HepG2 (cell line): ENCODE measurements at regions not wholly inside any gene's neighbourhood (a gene's known extent, or its start where the extent isn't known, plus 50 kb on each side); places are given as distances from the start of the nearest gene placed in this dataset.

Experiments
- ATAC-seq: fragments of 200-7000 bp; cut with Tn5 transposase; 3 replicates; pipeline ENCODE4 v1.9.1; 2020; ENCODE audit warnings: mild to moderate bottlenecking, moderate library complexity
- BruUV-seq: library from RNA; stranded (reverse); fragments of 400-500 nt; replicated peaks from 2 replicates; lab custom pipeline; 2021; lab: Mats Ljungman, UMichigan
- CTCF ChIA-PET: fragments of 300-600 bp; formaldehyde crosslinking; extraction: SDS; loops from one replicate; lab custom pipeline; 2021; ENCODE audit warnings: low total read pairs, inconsistent platforms, low intra/inter-chr PET ratio; lab: Yijun Ruan, JAX
- POLR2A ChIA-PET: fragments of 350-600 bp; sonication (Branson Sonifier 250); formaldehyde crosslinking; loops from one replicate; lab custom pipeline; 2020; ENCODE audit warnings: antibody characterized with exemption, inconsistent platforms; lab: Yijun Ruan, JAX
- DNase-seq: peaks from one replicate; pipeline ENCODE4 v3.0.0-alpha.2; 2015; ENCODE audit warnings: low spot score
- FAIRE-seq: peaks from 3 replicates; lab custom pipeline; 2011; peaks lifted over from hg19 to GRCh38; lab: Jason Lieb, UNC
- H2AFZ ChIP-seq: one replicate; pipeline ENCODE4 v1.6.1; 2011; ENCODE audit warnings: low read length, inconsistent platforms
- H3K27ac ChIP-seq: fragments of 300-600 bp; 3 replicates; pipeline ENCODE4 v1.8.0; 2011; ENCODE audit warnings: mixed run types, mild to moderate bottlenecking, mixed read lengths, low read length, inconsistent platforms; ENCODE audit not compliant: insufficient read depth; ENCODE audit errors: extremely low read length
- H3K27me3 ChIP-seq, 2 experiments: fragments of 200-600 bp in 1 of 2; 2 replicates in 1 of 2; 3 replicates in 1 of 2; pipeline versions ENCODE4 v1.6.0 to v1.8.0; 2011; ENCODE audit warnings: low read length in 2 of 2, mild to moderate bottlenecking in 2 of 2, moderate library complexity in 2 of 2, inconsistent platforms in 1 of 2; ENCODE audit not compliant: insufficient read depth in 2 of 2, control insufficient read depth in 1 of 2
- H3K36me3 ChIP-seq, 2 experiments: fragments of 200-600 bp in 1 of 2; replicated peaks in 1 of 2; 2 replicates in 1 of 2; 3 replicates in 1 of 2; pipeline versions ENCODE4 v1.5.1 to v1.8.0; 2011; ENCODE audit warnings: low read length in 2 of 2, inconsistent platforms in 1 of 2; ENCODE audit not compliant: insufficient read depth in 2 of 2, control insufficient read depth in 1 of 2
- H3K4me1 ChIP-seq: 2 replicates; pipeline ENCODE4 v1.5.1; 2012; ENCODE audit warnings: low read length, inconsistent platforms; ENCODE audit not compliant: insufficient read depth
- H3K4me2 ChIP-seq: 2 replicates; pipeline ENCODE4 v1.6.0; 2011; ENCODE audit warnings: low read depth, low read length, inconsistent platforms
- H3K4me3 ChIP-seq, 3 experiments: fragments of 200-600 bp in 1 of 3; sonication (generic), shearing (Covaris generic) in 1 of 3; replicated peaks in 1 of 3; 2 replicates each; pipeline ENCODE4 v1.5.1; 2011 to 2016; ENCODE audit warnings: low read length in 3 of 3, inconsistent platforms in 2 of 3, low read depth in 2 of 3, mild to moderate bottlenecking in 2 of 3, control low read depth in 1 of 3, mixed read lengths in 1 of 3; ENCODE audit not compliant: insufficient read depth in 1 of 3
- H3K79me2 ChIP-seq: one replicate; pipeline ENCODE4 v1.6.1; 2011; ENCODE audit warnings: low read length, inconsistent platforms; ENCODE audit not compliant: insufficient read depth
- H3K9ac ChIP-seq: 2 replicates; pipeline ENCODE4 v1.6.0; 2011; ENCODE audit warnings: mild to moderate bottlenecking, low read depth, low read length, inconsistent platforms; ENCODE audit not compliant: insufficient read depth
- H3K9me3 ChIP-seq: 2 replicates; pipeline ENCODE4 v1.5.1; 2012; ENCODE audit warnings: mild to moderate bottlenecking, low read length
- H4K20me1 ChIP-seq: 2 replicates; pipeline ENCODE4 v1.6.0; 2011; ENCODE audit warnings: inconsistent platforms, mild to moderate bottlenecking, low read length, moderate library complexity; ENCODE audit not compliant: insufficient read depth
- BCL6 ChIP-seq: IDR thresholded peaks from 2 replicates; pipeline ENCODE4 v1.6.1; 2016; ENCODE audit warnings: missing genetic modification reagents, missing compliant biosample characterization
- HOXA3 ChIP-seq: sonication (generic); formaldehyde crosslinking; IDR thresholded peaks from 2 replicates; pipeline ENCODE4 v1.5.0; 2020; ENCODE audit warnings: missing genetic modification reagents
- MAFK ChIP-seq, 2 experiments: IDR thresholded peaks in 1 of 2; conservative IDR thresholded peaks in 1 of 2; 2 replicates each; pipeline ENCODE4 v1.6.1; 2011; ENCODE audit warnings: improper control_type of control experiment in 2 of 2, low read length in 2 of 2
- SMARCC2 ChIP-seq: fragments of 450-650 bp; IDR thresholded peaks from 2 replicates; pipeline ENCODE4 v1.6.1; 2017; ENCODE audit warnings: antibody characterized with exemption, mild to moderate bottlenecking
- ZNF484 ChIP-seq: sonication (generic); formaldehyde crosslinking; IDR thresholded peaks from 2 replicates; pipeline ENCODE4 v1.5.1; 2020; ENCODE audit warnings: mild to moderate bottlenecking, low read depth, missing genetic modification reagents, borderline replicate concordance
- WGBS: methylation state at CpG from one replicate; pipeline ENCODE4 v1.1.6; 2017; ENCODE audit warnings: low lambda C conversion rate; 5-methylcytosine and 5-hydroxymethylcytosine counted together
- in situ Hi-C: cut with HindIII; loops from 2 replicates; pipeline ENCODE4 v1.10.0; 2017; ENCODE audit warnings: low pct_unique_long_range_greater_than_20kb; ENCODE audit not compliant: extremely low pct_ligation_motif_present
- intact Hi-C: fragments of 100-400 bp; cut with micrococcal nuclease; formaldehyde crosslinking; loops from one replicate; pipeline ENCODE4 v1.10.0; 2022; ENCODE audit not compliant: unreplicated experiment
- TF ChIP-seq, protein P1 (sequence below): sonication (generic); formaldehyde crosslinking; IDR thresholded peaks from 2 replicates; pipeline ENCODE4 v1.9.0; 2022; ENCODE audit warnings: low read depth, missing genetic modification reagents
- TF ChIP-seq, protein P2 (sequence below): IDR thresholded peaks from 2 replicates; pipeline ENCODE4 v1.6.1; 2016; ENCODE audit warnings: mild to moderate bottlenecking
- TF ChIP-seq, protein P3 (sequence below): sonication (generic); formaldehyde crosslinking; IDR thresholded peaks from 2 replicates; pipeline ENCODE4 v1.8.1; 2023; ENCODE audit warnings: mild to moderate bottlenecking, moderate library complexity, missing genetic modification reagents

DNA sequence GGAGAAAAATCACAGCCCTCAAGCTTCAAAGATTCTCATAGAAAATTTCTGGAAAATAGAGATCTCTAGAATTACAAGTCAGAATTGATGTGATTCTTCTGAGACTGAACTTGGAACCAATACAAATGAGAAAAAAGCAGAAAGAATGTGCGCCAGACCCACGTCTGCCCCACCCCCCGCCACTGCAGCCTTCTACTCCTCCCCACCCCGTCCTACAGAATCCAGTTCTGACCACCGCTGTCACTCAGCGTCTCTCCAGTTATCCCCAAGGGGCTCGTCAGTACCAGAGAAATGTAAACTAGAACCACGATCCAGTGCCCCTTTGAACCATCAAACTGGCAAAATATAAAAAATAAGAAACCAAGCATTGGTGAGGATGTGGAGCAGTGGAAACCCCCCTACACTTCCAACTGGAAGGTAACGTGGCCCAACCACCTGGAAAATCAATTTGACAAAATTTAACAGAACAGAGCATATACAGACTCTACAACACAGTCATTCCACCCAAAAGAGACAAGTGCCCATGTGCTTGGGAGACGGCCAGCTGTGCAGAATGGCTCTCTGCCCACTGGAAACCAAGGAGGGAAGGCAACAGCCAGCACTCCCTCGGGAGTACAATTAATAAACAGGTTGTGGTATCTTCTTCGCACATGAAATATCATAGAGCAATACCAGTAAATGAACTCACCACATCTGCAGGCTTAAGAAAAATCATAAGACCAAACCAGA, 397.9 kb downstream of the TNS3 start:
- TF ChIP-seq MAFK (conservative IDR thresholded peaks at IDR 0.05 in 1 of 2, IDR thresholded peaks at IDR 0.05 in 1 of 2; ENCODE audit: low read length in 2 of 2) (no peak), BCL6 (CRISPR knock-in tag) (no peak), SMARCC2 (no peak), HOXA3 (no peak), ZNF484 (CRISPR knock-in tag) (no peak)
- TF ChIP-seq, protein P1, sequence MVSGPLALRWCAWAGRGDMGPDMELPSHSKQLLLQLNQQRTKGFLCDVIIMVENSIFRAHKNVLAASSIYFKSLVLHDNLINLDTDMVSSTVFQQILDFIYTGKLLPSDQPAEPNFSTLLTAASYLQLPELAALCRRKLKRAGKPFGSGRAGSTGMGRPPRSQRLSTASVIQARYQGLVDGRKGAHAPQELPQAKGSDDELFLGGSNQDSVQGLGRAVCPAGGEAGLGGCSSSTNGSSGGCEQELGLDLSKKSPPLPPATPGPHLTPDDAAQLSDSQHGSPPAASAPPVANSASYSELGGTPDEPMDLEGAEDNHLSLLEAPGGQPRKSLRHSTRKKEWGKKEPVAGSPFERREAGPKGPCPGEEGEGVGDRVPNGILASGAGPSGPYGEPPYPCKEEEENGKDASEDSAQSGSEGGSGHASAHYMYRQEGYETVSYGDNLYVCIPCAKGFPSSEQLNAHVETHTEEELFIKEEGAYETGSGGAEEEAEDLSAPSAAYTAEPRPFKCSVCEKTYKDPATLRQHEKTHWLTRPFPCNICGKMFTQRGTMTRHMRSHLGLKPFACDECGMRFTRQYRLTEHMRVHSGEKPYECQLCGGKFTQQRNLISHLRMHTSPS = no peak
- TF ChIP-seq, protein P2, sequence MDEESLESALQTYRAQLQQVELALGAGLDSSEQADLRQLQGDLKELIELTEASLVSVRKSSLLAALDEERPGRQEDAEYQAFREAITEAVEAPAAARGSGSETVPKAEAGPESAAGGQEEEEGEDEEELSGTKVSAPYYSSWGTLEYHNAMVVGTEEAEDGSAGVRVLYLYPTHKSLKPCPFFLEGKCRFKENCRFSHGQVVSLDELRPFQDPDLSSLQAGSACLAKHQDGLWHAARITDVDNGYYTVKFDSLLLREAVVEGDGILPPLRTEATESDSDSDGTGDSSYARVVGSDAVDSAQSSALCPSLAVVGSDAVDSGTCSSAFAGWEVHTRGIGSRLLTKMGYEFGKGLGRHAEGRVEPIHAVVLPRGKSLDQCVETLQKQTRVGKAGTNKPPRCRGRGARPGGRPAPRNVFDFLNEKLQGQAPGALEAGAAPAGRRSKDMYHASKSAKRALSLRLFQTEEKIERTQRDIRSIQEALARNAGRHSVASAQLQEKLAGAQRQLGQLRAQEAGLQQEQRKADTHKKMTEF (CRISPR knock-in tag) = no peak
- TF ChIP-seq, protein P3, sequence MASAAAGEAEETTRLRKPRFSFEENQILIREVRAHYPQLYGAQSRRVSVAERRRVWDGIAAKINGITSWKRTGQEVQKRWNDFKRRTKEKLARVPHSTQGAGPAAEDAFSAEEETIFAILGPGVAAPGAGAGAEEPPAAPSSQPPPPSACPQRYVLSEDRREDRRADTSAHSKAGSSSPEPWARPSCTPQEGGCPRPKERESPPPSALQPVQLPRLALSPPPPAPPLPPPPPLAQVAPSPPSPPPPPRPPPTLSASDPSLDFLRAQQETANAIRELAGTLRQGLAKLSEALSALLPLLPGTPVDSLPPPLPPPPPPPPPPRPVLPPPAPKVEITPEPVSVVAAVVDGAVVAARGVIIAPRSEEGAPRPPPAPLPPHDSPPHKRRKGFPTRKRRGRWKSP = no peak
- TF ChIP-seq, all 625 proteins: peak for 0
- ChIA-PET POLR2A (no interaction called here), CTCF (no interaction called here)
- H3K4me1 ChIP-seq = peaks cover 14% of the 10 kb centered on the region
- H3K36me3 ChIP-seq = no peaks in the 10 kb centered on the region
- no TSS peak for BruUV-seq
- in situ Hi-C loops = loop anchor here (5.0 to 10.0 kb wide), 3 partner anchors 97 to 1269 kb away; no protein-coding TSS in a partner anchor
- 25% methylated on average over 12 of the region's 12 CpGs for WGBS
- DNase-seq (no peak), ATAC-seq (no peak), FAIRE-seq (no peak)
- intact Hi-C loops = no loop called here
- H3K27ac ChIP-seq = no peak overlapping the region
- H3K27me3 ChIP-seq = peaks cover 0 to 14% of the 10 kb centered on the region in 2 experiments; a peak in 2 of 5 replicates
- H3K4me2 ChIP-seq = no peak overlapping the region
- no peak overlapping the region for H3K9ac ChIP-seq
- H4K20me1 ChIP-seq = no peaks in the 10 kb centered on the region
- no peaks in the 10 kb centered on the region for H3K9me3 ChIP-seq
- H3K79me2 ChIP-seq = no peaks in the 10 kb centered on the region
- no peak overlapping the region for H3K4me3 ChIP-seq
- no peak overlapping the region for H2AFZ ChIP-seq
